ENCODE measurements at regions not wholly inside any gene's neighbourhood (a gene's known extent, or its start where the extent isn't known, plus 50 kb on each side); places are given as distances from the start of the nearest gene placed in this dataset.

DNA sequence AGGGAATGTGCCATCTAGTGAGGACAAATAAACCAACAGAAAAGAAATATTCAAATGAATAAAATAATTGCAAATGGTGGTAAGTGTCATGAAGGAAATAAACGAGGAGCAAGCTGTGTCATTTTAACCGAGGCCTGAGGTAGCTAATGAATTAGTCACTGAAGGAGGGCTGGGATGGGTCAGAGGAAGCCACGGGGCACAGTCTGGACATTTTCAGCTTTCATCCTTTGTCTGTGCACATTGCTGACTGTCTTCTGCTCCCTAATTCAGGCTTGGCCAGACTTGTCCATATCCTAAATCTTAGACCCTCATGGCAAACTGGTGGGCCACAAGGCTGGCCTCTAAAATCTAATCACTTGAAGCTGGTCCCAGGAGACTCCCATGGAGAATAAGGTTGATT, 138.4 kb downstream of the RHOU start:
- TF ChIP-seq, protein P1, sequence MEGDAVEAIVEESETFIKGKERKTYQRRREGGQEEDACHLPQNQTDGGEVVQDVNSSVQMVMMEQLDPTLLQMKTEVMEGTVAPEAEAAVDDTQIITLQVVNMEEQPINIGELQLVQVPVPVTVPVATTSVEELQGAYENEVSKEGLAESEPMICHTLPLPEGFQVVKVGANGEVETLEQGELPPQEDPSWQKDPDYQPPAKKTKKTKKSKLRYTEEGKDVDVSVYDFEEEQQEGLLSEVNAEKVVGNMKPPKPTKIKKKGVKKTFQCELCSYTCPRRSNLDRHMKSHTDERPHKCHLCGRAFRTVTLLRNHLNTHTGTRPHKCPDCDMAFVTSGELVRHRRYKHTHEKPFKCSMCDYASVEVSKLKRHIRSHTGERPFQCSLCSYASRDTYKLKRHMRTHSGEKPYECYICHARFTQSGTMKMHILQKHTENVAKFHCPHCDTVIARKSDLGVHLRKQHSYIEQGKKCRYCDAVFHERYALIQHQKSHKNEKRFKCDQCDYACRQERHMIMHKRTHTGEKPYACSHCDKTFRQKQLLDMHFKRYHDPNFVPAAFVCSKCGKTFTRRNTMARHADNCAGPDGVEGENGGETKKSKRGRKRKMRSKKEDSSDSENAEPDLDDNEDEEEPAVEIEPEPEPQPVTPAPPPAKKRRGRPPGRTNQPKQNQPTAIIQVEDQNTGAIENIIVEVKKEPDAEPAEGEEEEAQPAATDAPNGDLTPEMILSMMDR (IDR thresholded peaks at IDR 0.05; ENCODE audit: unreplicated experiment) = no peak
- DNase-seq (ENCODE audit: low spot score) = no peak
- Mint-ChIP-seq H3K4me1 (ENCODE audit: unreplicated experiment) (peaks cover 9% of the 10 kb centered on the region), H3K9me3 (ENCODE audit: unreplicated experiment) (no peaks in the 10 kb centered on the region), H3K27ac (ENCODE audit: unreplicated experiment) (no peak overlapping the region), H3K4me3 (ENCODE audit: unreplicated experiment) (no peak overlapping the region), H3K36me3 (ENCODE audit: low read depth, unreplicated experiment) (no peaks in the 10 kb centered on the region), H3K27me3 (ENCODE audit: unreplicated experiment) (no peaks in the 10 kb centered on the region)

DNA sequence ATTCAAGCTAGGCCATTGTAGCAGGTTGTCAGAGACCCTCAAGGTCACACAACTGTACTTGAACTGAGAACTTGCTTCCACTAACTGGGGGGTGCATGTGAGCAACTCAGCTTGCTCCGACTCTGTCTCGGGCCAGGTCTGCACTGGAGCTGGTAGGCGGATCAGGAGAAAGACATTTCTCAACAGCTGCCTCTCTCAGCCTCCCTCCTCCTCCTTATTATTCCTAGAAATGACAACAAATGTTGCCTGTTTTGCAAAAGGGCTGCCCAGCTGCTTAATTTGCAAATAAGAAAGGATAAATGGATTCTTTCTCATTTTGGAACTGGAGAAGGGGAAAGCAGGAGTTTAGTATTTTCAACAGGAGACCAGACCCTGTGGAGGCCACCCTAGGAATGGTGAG, 140.5 kb downstream of the RHOU start:
- H3K9me3 Mint-ChIP-seq (ENCODE audit: unreplicated experiment) = no peaks in the 10 kb centered on the region
- TF ChIP-seq, protein P1 (IDR thresholded peaks at IDR 0.05; ENCODE audit: unreplicated experiment) = no peak
- H3K4me1 Mint-ChIP-seq (ENCODE audit: unreplicated experiment) = peaks cover 9% of the 10 kb centered on the region
- no peak overlapping the region for H3K4me3 Mint-ChIP-seq (ENCODE audit: unreplicated experiment)
- no peaks in the 10 kb centered on the region for H3K36me3 Mint-ChIP-seq (ENCODE audit: low read depth, unreplicated experiment)
- H3K27ac Mint-ChIP-seq (ENCODE audit: unreplicated experiment) = no peak overlapping the region
- DNase-seq (ENCODE audit: low spot score) = no peak
- no peaks in the 10 kb centered on the region for H3K27me3 Mint-ChIP-seq (ENCODE audit: unreplicated experiment)

GRCh38 chr1:228876187-228876586, 140.9 kb downstream of the RHOU start:
- TF ChIP-seq, protein P1 (IDR thresholded peaks at IDR 0.05; ENCODE audit: unreplicated experiment) = no peak
- H3K4me3 Mint-ChIP-seq (ENCODE audit: unreplicated experiment) = no peak overlapping the region
- peaks cover 9% of the 10 kb centered on the region for H3K4me1 Mint-ChIP-seq (ENCODE audit: unreplicated experiment)
- no peaks in the 10 kb centered on the region for H3K27me3 Mint-ChIP-seq (ENCODE audit: unreplicated experiment)
- no peaks in the 10 kb centered on the region for H3K36me3 Mint-ChIP-seq (ENCODE audit: low read depth, unreplicated experiment)
- H3K9me3 Mint-ChIP-seq (ENCODE audit: unreplicated experiment) = no peaks in the 10 kb centered on the region
- H3K27ac Mint-ChIP-seq (ENCODE audit: unreplicated experiment) = no peak overlapping the region
- no peak for DNase-seq (ENCODE audit: low spot score)

DNA sequence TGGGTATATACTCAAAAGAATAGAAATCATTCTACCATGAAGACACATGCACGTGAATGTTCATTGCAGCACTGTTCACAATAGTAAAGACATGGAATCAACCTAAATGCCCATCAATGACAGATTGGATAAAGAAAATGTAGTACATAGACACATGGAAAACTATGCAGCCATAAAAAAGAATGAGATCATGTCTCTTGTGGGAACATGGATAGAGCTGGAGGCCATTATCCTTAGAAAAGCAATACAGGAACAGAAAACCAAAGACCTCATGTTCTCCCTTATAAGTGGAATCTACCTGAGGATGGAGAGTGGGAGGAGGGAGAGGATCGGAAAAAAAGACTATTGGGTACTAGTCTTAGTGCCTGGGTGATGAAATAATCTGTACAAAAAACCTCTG, 143.9 kb downstream of the RHOU start:
- no peaks in the 10 kb centered on the region for H3K4me1 Mint-ChIP-seq (ENCODE audit: unreplicated experiment)
- TF ChIP-seq, protein P1 (IDR thresholded peaks at IDR 0.05; ENCODE audit: unreplicated experiment) = no peak
- DNase-seq (ENCODE audit: low spot score) = no peak
- H3K4me3 Mint-ChIP-seq (ENCODE audit: unreplicated experiment) = no peak overlapping the region
- H3K27me3 Mint-ChIP-seq (ENCODE audit: unreplicated experiment) = no peaks in the 10 kb centered on the region
- no peak overlapping the region for H3K27ac Mint-ChIP-seq (ENCODE audit: unreplicated experiment)
- no peaks in the 10 kb centered on the region for H3K36me3 Mint-ChIP-seq (ENCODE audit: low read depth, unreplicated experiment)
- no peaks in the 10 kb centered on the region for H3K9me3 Mint-ChIP-seq (ENCODE audit: unreplicated experiment)

- Mint-ChIP-seq H3K27me3 (ENCODE audit: unreplicated experiment) (no peaks in the 10 kb centered on the region), H3K36me3 (ENCODE audit: low read depth, unreplicated experiment) (no peaks in the 10 kb centered on the region), H3K4me1 (ENCODE audit: unreplicated experiment) (peaks cover 3% of the 10 kb centered on the region), H3K27ac (ENCODE audit: unreplicated experiment) (no peak overlapping the region), H3K4me3 (ENCODE audit: unreplicated experiment) (no peak overlapping the region), H3K9me3 (ENCODE audit: unreplicated experiment) (no peaks in the 10 kb centered on the region)
- TF ChIP-seq, protein P1 (IDR thresholded peaks at IDR 0.05; ENCODE audit: unreplicated experiment) = no peak
- no peak for DNase-seq (ENCODE audit: low spot score)
These were observed 146.9 kb downstream of the RHOU start for GRCh38 chr1:228882041-228882770.

Data from endothelial cell (in vitro differentiated cells).